C4-2B (cell line): ENCODE measurements at regions not wholly inside any gene's neighbourhood (a gene's known extent, or its start where the extent isn't known, plus 50 kb on each side); places are given as distances from the start of the nearest gene placed in this dataset.

Experiments
- H3K27ac ChIP-seq: fragments of 450-650 bp; 2 replicates; pipeline ENCODE4 v1.5.1; 2017
- ZFX ChIP-seq: fragments of 450-650 bp; IDR thresholded peaks from 2 replicates; pipeline ENCODE4 v1.6.1; 2017
- TF ChIP-seq, protein P1 (sequence below): fragments of 450-650 bp; conservative IDR thresholded peaks from 2 replicates; pipeline ENCODE4 v1.5.1; 2017; ENCODE audit warnings: mild to moderate bottlenecking

DNA sequence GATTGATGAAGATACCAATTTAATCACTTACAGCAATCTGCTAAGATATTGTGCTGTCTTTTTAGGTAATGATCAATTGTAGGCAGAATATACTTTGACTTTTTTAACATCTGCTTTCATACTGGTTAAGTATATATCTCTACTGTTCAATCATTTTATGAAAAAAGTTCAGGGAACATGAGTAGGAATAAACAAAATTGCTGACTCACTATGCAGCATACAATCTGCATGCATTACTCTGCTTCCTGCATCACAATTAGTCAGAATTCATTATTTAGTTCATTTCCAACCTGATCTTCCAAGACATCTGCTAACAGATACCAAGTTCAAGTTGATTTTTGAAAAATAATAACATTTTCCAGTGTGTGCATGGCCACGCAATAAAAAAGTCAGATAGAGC, 1430.4 kb upstream of the LRRTM1 start:
- TF ChIP-seq, protein P1, sequence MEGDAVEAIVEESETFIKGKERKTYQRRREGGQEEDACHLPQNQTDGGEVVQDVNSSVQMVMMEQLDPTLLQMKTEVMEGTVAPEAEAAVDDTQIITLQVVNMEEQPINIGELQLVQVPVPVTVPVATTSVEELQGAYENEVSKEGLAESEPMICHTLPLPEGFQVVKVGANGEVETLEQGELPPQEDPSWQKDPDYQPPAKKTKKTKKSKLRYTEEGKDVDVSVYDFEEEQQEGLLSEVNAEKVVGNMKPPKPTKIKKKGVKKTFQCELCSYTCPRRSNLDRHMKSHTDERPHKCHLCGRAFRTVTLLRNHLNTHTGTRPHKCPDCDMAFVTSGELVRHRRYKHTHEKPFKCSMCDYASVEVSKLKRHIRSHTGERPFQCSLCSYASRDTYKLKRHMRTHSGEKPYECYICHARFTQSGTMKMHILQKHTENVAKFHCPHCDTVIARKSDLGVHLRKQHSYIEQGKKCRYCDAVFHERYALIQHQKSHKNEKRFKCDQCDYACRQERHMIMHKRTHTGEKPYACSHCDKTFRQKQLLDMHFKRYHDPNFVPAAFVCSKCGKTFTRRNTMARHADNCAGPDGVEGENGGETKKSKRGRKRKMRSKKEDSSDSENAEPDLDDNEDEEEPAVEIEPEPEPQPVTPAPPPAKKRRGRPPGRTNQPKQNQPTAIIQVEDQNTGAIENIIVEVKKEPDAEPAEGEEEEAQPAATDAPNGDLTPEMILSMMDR = no peak
- TF ChIP-seq ZFX = no peak
- H3K27ac ChIP-seq = no peak overlapping the region

DNA sequence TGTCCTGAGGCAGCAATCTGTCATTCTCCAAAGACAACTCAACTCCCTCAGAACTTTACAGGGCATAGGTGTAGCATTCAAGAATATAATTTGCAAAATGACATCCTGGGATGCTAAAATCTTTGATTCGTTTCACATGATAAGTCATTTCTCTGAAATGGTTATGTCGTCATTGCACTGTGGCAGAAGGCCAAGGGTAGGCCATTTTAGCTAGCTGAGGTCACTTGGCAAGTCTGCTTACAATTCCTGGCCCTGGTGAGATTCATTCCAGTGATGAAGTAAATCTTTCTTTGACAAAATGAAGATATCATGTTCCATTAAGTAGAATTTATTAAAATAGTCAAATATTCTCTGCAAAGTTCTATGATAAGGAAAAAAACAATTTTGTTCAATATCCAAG, 1410.3 kb upstream of the LRRTM1 start:
- TF ChIP-seq ZFX = no peak
- TF ChIP-seq, protein P1 = no peak
- no peak overlapping the region for H3K27ac ChIP-seq

DNA sequence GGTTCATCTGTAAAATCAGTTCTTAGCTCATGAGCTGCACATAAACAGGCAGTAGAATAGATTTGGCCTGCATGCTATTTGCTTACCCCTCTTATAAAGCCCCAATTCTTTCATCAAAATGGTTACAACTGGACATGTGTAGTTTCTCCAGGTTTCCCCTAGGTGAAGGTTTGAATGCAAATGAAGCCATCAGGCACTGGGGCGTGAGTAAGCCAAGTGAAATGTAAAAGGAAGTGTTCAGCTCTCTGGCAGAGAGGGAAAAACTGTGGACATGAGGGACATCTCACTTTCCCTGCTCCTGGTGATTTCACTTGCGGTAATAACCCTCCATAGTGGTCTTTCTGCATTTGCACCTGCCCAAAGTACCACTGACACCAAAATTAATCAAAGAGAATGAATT, 1402.3 kb upstream of the LRRTM1 start:
- no peak for TF ChIP-seq ZFX
- TF ChIP-seq, protein P1 = no peak
- no peak overlapping the region for H3K27ac ChIP-seq

DNA sequence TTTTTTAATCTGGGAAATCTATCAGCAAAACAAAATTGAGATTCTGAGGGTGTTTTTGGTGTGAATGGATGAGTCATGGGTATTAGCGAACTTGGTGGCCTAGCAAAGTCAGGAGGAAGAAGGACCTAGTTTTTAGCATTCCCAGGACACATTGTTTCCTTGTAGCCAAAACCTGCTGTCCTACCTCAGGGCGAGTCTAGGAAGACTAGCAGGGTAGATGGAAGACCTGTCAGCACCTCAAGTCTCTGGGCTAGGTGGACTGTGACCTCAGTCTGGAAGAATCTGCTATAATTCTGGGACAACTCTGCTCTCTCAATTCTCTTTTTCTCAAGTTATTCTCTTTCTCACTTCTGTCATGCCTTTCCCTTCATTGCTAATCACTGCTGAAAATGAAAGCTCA, 1399.3 kb upstream of the LRRTM1 start:
- H3K27ac ChIP-seq = no peak overlapping the region
- TF ChIP-seq, protein P1 = no peak
- TF ChIP-seq ZFX = no peak

DNA sequence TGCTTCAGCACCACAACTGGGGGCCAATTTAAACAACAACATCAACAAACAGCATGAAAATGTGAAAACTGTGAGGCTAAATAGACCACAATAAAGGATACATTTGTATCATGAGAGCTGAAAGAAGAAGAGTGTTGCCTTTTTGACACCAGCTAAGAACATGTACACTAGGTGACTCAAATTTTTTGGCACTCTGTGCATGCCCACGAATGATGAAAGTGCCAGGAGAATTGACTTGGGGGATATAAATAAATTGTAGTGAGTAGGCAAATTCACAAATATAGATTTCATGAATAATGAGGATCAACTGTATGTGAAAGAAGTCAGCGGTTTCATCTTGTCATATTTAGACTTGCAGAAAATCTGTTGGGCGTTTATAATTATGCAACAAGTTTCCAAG, 1388.0 kb upstream of the LRRTM1 start:
- no peak overlapping the region for H3K27ac ChIP-seq
- no peak for TF ChIP-seq ZFX
- TF ChIP-seq, protein P1 = no peak

DNA sequence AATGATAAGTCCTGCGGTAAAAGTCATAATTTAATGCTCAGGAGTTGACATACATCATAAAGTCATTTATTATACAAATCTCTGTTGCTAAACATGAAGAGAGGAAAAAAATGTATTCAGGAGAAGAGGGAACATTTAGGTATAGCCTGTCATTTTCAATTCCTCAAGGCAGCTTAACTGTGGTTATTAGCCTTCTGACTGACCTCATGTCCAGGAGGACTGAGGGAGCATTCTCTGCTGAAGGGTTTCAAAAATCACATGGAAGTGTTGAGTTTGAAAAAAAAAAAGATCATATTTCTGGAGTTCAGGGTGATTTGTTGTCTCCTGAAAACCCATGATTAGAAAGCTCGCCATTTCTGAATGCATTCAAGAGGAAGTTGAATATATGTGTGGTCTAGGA, 1371.1 kb upstream of the LRRTM1 start:
- H3K27ac ChIP-seq = no peak overlapping the region
- TF ChIP-seq ZFX = no peak
- TF ChIP-seq, protein P1 = no peak

DNA sequence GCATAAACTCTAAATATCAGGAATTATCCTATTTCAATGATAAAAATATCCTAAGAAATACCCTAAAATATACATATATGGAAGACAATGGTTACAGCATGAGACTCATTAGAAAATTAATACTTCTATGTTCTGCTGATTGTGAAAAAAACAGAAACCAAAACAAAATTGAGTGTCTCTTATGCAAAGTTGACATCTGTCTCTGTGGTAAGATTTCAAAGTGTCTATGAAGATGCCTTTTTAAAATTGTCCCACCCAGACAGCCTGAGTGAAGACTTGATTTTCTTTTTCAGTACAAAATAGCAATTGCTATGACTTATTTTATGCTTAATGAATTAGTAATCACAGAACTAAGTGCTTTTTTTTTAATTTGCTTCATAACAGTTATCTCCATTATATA, 1368.4 kb upstream of the LRRTM1 start:
- no peak overlapping the region for H3K27ac ChIP-seq
- no peak for TF ChIP-seq ZFX
- TF ChIP-seq, protein P1 = no peak
